ENCODE measurements at regions not wholly inside any gene's neighbourhood (a gene's known extent, or its start where the extent isn't known, plus 50 kb on each side); places are given as distances from the start of the nearest gene placed in this dataset.

GRCh38 chr12:97322388-97322787 is 140.2 kb upstream of the RMST start:
- TF ChIP-seq CTCF (IDR thresholded peaks at IDR 0.05; ENCODE audit: low read depth, low read length, poor library complexity, severe bottlenecking) (no peak), EZH2phosphoT487 (IDR thresholded peaks at IDR 0.05; ENCODE audit: borderline replicate concordance, low read length) (no peak)

Measured in DOHH2 (cell line).